ENCODE measurements at regions not wholly inside any gene's neighbourhood (a gene's known extent, or its start where the extent isn't known, plus 50 kb on each side); places are given as distances from the start of the nearest gene placed in this dataset.

- TF ChIP-seq CTCF (optimal IDR thresholded peaks at IDR 0.05 in 1 of 3, IDR thresholded peaks at IDR 0.05 in 1 of 3, conservative IDR thresholded peaks at IDR 0.05 in 1 of 3; ENCODE audit: extremely low read depth in 1 of 3, insufficient read depth in 2 of 3, low read length in 3 of 3) (no peak), EZH2 (IDR thresholded peaks at IDR 0.05; ENCODE audit: low read length) (no peak)
Measured at GRCh38 chr18:44245019-44245418, 435.7 kb upstream of the SETBP1 start.

Data from keratinocyte (primary cell).